Posterior cingulate gyrus (tissue), 11 donors: ENCODE measurements at regions not wholly inside any gene's neighbourhood (a gene's known extent, or its start where the extent isn't known, plus 50 kb on each side); places are given as distances from the start of the nearest gene placed in this dataset.

Experiments used
- DNase-seq, 10 donors: peaks; one replicate each; pipeline versions ENCODE4 v3.0.0 to v3.0.0-alpha.2; 2020 to 2021; ENCODE audit warnings: mixed read lengths in 3 of 10
- intact Hi-C: fragments of 100-400 bp; cut with DNase I; formaldehyde crosslinking; loops from one replicate; pipeline ENCODE4 v1.15.1; 2023

DNA sequence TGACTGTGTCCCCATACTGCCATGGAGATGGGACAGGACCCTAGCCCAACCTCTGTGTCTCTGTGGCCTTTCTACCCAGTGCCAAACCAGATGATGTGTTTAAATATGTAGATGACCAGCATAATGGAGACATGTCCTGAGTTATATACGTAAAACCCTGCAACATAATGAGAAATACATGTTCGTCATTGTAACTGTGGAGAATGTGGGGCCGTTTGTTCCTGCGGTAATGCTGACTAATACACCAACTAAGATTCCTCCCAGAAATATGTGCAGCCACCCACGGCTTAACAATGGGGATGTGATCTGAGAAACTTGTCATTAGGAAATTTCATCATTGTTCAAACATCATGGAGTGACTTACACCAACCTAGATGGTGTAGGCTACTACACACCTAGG, 71.7 kb upstream of the SIM2 start:
- intact Hi-C loops, result no loop called here
- no peak for DNase-seq

DNA sequence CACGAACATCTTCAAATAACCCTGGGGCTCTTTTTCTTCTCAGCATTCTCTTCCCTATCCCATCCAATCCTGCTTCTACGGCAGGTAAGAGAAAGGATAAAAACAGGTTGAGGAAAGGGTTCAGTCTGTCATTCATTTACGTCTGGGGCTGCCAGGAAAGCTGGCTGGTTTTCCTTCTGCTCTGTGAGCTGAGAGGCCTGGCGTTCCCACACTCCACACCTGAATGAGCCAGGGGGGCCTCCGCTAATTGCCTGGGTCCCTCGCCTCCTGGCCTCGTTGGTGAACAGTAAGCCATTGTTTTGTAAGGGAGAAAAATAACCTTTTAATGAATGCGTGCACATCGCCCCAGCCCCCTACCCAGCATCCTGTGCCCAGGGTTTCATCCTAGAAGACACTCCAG, 70.8 kb upstream of the SIM2 start:
- no peak for DNase-seq
- intact Hi-C loops, result no loop called here

- intact Hi-C loops, result no loop called here
- DNase-seq, result no peak
These were observed 70.0 kb upstream of the SIM2 start for GRCh38 chr21:36628761-36629460.

- intact Hi-C loops, result loop anchor here (10.0 kb wide), 1 partner anchor 294 kb away; no protein-coding TSS in a partner anchor
- DNase-seq, result peak in 6 of 10 donors; percentile 48 to 86 (median 67)
These were observed 68.3 kb upstream of the SIM2 start for GRCh38 chr21:36630485-36631206.

DNA sequence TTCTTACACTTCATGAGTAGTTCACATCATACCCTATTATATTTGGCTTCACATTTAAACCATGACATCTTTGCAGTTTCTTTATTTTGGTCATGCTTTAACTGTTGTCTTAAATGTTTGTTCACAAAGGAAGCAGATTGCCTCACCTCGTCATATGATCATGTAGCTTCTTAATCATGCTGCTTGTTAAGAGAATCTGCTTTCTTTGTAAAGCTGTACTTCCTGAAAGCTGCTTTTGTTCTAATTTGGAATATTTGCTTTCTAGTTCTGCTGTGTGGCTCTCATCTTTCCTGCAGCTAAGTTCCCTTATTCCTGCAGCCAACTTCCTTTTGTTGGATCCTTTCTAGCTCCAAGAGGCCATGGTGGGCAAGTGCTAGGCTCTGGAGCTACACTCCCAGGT, 62.9 kb upstream of the SIM2 start:
- intact Hi-C loops, result loop anchor here (10.0 kb wide), 1 partner anchor 289 kb away; no protein-coding TSS in a partner anchor
- DNase-seq, result no peak

DNA sequence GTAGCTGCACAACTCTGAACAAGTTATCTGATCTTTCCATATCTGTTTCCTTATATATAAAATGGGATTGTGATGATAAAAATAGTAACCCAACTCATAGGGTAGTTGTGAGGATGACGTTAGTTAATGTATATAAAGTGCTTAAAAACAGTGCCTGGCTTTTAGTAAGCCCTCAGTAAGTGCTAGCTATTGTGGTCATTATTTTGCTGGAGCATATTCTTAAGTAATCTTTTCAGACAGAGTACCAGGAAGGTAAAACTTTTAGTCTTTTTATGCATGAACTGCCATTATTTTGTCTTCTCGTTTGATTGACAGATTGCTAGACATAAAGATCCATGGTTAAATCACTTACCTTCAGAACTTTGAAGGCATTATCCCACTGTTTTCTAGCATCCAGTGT, 62.5 kb upstream of the SIM2 start:
- DNase-seq, result no peak
- intact Hi-C loops, result loop anchor here (10.0 kb wide), 1 partner anchor 288 kb away; no protein-coding TSS in a partner anchor

GRCh38 chr21:36639769-36640168, 59.1 kb upstream of the SIM2 start:
- no peak for DNase-seq
- intact Hi-C loops, result loop anchor here (10.0 kb wide), 1 partner anchor 285 kb away; no protein-coding TSS in a partner anchor

- intact Hi-C loops, result no loop called here
- no peak for DNase-seq
These were observed 58.7 kb upstream of the SIM2 start for GRCh38 chr21:36640174-36640720.

DNA sequence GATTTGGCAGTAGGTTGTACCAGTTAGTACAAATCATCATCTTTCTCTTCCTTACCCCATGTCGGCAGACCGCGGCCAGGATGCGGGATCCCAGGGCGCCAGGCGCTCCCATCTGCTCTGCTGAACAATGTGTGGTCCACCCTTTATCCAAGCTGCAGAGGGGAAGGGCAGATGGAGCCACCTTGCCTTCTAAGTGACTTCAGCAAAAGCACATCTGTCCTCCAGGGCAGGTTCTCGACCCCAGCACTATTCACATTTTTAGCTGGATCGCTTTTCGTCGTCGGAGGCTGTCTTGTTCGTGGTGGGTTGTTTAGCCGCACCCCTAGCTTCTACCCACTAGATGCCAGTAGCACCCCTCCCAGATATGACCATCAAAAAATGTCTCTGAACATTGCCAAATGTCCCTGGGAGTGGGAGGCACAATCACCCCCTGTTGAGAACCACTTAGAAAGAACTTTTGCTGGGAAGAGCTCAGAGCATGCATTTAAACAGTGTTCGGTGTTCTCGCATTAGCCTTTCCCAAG, 58.1 kb upstream of the SIM2 start:
- no peak for DNase-seq
- intact Hi-C loops, result no loop called here

DNA sequence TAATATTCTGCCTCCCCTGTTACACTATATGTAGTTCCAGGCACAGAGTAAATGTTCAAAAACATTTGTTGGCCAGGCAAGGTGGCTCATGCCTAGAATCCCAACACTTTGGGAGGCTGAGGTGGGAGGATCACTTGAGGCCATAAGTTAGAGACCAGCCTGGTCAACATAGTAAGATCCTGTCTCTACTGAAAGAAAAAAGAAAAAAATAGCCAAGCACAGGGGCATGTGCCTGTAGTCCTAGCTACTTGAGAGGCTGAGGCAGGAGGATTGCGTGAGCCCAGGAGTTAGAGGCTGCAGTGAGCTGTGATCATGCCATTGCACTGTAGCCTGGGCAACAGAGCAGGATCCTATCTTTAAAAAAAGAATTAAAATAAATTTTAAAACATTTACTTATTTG, 57.6 kb upstream of the SIM2 start:
- no peak for DNase-seq
- intact Hi-C loops, result no loop called here

- DNase-seq, result no peak
- intact Hi-C loops, result no loop called here
These were observed 57.0 kb upstream of the SIM2 start for GRCh38 chr21:36641886-36642285.

DNA sequence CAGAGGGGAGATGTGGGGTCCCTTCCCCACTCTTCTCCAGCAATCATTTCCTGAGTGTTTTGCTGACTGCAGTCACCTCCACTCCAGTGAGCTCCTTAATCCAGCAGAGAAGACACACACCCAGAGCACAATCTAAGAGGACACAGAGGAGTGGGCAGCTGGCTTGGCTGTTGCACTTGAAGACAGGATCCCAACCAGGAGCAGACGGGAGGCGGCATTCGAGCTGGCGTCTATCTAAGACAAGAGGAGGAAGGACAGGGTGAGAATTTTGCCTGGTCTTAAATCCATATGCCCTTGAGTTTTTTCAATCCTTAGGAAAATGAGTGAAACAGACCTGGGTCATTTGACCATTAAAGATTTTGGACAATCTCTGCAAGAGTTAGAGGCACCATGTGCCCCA, 56.1 kb upstream of the SIM2 start:
- intact Hi-C loops, result no loop called here

GRCh38 chr21:36643374-36644250, 55.3 kb upstream of the SIM2 start:
- intact Hi-C loops, result no loop called here
- no peak for DNase-seq

More for the DNA sequence above, 56.1 kb upstream of the SIM2 start:
- no peak for DNase-seq

DNA sequence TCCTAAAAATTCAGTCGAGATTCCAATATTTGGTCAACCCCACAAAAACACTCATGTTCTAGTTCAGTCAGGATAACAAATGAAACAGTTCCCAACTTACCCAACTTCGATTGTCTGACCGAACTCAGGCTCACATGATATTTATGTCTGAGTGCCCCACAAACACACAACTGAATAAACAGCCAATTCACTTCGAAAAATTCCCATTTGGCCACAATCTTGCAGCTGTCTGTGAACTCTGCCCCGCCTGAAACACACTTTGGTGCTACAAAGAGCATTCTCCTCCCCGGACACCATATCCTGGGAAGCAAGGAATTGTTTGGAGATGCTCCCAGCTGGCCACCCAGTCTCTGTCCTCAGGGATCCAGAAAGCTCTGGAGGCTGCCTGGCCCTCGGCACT, 52.9 kb upstream of the SIM2 start:
- intact Hi-C loops, result no loop called here
- DNase-seq, result no peak

DNA sequence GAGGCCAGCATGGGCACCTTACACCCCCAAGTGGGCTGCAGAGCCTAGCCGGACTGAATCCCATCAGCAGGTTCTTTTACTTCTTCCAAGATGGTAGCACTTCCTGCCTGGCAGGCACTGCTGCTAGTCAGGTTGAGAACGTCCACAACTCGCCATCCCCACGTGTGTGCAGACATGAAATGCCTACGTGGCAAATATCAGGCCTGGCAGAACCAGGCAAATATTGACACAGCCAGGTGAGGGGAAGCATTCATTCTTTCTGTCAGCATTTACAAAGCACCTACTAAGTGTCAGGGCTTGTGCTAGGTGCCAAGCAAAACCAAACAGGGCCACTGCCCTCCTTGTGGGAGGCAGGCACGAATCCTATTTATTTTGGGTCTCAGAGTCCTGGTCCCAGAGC, 52.3 kb upstream of the SIM2 start:
- intact Hi-C loops, result no loop called here

DNA sequence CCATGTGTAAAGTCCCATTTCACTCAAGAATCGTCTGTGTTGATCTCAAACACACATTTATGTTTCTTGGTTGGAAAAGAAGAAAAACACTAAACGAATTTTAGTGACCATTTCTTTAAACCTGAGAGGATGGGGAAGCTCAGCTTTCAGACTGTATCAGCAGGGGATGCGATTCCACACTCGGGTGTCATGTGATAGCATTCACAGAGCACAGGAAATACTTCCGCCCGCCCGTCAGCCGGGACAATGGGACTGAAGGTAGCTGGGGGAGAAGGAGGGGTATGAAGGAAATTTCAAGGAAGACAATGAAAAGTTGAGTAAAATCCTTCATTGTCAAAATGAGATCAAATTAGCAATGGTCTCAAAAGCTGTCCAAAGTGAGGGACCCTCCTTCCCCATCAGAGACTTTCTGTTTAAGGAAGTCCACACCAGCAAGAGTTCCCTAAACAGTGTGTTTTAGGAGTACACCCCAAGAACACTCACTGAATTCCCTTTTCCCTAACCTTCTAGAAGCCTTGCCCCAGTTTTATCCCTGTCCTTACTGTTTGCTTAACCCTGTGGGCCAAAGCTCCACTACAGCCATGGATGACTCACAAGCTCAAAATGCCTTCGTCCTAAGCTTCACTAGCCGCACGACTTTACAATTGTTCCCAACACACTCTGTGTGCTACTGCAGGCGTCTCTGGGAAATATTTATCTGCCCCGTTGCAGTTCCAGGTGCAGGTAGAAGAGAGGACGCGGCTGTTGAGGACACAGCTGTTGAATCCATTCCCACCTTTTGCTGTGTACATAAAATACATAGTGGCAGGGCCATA, 51.4 kb upstream of the SIM2 start:
- DNase-seq, result no peak
- intact Hi-C loops, result no loop called here

More for the DNA sequence above, 52.3 kb upstream of the SIM2 start:
- no peak for DNase-seq
